CMK (cell line): ENCODE measurements at regions not wholly inside any gene's neighbourhood (a gene's known extent, or its start where the extent isn't known, plus 50 kb on each side); places are given as distances from the start of the nearest gene placed in this dataset.

Source experiments
- DNase-seq: peaks from one replicate; pipeline ENCODE4 v3.0.0-alpha.2; 2010; ENCODE audit warnings: low read depth

DNA sequence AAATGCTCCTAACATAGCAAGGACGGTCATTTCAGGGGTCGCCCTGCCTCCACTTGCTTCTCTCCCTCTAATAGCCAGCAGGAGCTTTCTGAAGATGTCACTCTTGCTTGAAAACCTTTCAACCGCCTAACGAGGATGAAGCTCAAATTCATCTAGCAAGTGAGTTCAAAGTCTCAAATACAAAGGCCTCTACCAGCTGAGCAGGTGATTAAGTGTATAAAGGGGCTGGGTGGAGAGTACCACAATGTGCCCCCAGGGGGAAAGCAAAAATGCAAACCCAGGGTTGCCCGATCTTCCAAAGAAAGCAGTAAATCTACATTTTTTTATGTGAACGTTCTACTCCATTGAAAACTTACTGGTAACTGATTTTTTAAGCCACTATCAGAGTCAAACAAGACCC, 50.4 kb upstream of the GRIP2 start:
- no peak for DNase-seq

DNA sequence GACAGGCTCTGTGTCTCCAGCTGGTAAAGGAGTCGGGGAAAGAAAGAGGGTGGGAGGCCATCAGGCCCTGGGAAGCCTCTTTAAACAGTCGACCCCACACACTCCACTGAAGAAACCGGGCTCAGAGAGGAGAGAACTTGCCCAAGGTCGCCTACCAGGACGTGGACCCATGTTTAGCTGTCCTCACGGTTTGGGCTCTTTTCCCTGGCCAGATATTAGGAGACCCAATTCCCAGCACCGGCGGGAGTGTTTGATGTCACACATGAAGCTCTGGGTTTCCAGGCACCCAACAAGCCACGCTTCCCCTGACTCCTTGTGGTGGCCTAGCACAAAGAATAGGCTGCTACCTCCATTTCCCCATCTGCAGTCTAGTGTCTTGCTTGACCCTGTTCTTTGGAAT, 52.2 kb upstream of the GRIP2 start:
- DNase-seq = no peak

DNA sequence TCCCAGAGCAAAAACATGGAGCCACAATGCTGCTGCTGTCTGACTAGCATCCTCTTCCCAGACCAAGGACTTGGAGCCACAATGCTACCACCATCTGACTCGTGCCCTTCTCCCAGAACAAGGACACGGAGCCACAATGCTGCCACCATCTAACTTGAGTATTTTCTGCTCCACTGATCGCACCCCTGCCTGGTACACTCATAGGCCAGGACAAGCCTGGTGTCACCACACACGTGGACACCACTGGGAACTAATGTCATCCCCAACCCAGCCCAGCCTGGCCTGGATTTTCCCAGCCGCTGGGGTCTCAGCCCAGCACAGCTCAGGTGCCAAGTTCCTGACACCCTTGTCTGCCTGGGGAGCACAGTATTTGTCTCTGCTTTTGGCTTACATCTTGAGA, 52.7 kb upstream of the GRIP2 start:
- DNase-seq = no peak

DNA sequence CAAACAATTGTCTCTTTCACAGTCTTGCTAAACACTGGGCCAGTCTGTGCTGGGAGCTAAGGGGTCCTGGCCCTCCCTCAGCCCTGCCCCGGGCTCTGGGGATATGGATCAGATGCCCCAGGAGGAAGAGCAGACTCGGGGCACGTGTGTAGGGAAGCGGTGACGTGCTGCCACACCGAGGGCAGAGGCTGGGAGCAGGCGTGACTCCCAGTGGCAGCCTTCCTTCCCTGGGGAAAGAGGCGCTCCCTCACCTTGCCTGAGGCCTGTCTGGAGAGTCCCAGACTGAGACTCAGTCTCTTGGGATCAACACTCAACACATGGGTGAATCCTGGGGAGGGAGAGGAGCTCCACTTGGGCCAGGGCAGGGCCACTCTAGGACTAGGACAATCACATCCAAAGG, 54.1 kb upstream of the GRIP2 start:
- DNase-seq = no peak

DNA sequence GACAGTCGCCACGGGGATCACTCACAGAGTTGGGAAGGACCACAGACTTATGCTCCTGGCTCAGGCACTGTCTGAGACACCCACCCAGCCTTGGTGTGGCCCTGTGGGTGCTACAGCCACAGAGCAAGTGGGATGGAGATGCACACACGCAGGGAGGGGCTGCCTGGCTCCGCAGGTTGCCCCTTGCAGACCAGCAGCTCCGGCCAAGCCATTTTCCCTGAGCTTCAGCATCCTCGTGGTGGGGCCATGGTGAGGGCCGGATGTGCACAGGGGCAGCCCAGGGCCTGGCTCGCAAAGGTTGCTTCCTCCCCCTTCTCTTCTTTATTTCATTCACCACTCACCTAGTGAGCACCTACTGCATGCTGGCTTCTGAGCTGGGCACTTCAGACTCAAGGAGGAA, 55.4 kb upstream of the GRIP2 start:
- no peak for DNase-seq

DNA sequence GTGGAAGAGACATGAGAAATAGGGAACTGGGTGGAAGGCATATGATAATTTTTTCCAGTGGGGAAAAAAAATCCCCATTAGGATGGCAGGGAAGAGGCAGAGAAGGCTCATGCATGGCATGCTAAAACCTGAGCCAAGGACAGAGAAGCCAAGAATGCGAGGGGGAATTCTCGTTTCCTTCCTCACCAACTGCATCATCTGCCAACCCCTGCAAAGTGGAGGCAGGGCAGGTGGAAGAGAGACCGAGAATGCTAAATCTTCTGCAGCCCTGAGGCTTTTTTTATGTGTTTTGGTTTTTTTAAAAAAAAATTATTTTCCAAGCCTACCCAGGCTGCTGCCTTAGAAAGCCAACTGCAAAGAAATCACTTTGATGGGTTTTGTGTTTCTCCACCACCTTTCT, 54.3 kb upstream of the CCDC174 start:
- no peak for DNase-seq

- peak; percentile 8 for DNase-seq
Observed at GRCh38 chr3:14598143-14598569, 53.4 kb upstream of the CCDC174 start.

- no peak for DNase-seq
Observed at GRCh38 chr3:14599488-14599887, 52.1 kb upstream of the CCDC174 start.

GRCh38 chr3:14600075-14600474, 51.5 kb upstream of the CCDC174 start:
- DNase-seq = no peak

DNA sequence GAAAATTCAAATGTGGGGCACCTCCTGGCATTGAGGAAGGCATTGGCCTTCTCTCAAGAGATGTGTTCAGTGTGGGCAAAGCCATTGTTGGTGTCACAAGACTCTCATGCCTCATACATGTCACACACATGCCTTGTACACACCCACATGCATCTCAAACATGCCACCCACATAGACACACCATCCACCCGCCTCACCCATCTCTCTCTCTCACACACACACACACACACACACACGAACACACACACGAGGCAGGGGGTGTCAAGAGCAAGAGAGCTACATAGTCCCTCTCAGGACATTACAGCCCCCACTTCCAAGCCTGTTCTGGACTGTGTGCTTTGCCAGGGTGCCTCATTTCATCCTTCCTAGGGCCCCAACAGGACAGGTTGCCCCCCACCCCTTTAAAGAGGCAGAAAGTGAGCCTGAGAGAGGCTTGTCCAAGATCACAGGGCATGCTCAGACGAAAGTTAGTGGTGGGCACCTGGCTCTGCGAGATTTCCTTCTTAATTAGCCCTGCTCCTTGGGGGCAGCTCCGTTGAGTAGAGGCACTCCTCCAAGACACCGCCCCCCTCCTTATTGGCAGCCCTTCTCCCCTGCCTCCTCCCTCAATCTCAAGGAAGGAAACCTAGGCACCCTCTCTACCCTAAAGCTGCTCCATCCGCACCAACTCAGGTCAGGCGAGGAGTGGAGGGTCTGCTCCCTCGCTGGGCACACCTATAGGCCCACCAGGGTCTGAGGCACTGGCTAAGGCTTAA, 50.5 kb upstream of the CCDC174 start:
- DNase-seq = no peak

DNA sequence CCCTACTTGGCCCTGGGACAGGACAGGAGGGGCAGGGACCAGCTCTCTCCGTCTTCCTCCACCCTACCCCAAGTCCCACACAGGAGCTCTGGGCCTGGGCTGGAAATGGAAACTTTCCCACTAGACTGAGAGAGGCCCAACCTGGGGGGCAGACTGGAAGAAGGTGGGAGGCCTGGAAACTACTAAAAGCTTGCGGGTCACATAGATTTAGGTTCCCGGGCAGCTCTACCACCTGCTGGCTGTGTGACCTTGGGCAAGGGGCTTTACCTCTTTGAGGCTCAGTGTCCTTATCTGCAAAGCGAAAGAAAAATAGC, 49.9 kb upstream of the CCDC174 start:
- DNase-seq = no peak
